ENCODE measurements at regions not wholly inside any gene's neighbourhood (a gene's known extent, or its start where the extent isn't known, plus 50 kb on each side); places are given as distances from the start of the nearest gene placed in this dataset.

DNA sequence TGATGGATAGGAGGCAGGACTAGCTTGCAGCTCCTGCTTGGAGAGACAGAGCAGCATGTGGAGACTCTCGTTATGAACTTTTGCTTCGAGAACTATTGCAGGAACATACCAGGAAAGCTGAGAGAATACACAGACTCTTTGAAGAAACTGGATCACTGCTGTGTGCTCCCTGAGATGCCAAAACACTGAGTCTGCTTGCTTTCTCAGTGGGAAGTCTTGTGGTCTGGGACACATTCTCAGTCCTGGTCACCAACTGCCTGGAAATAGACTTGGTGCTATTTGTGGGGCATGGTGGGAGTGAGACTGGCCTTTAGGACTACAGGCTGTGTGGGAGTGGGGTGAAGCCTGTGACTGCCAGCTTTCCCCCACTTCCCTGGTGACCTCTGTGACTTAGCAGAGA, 252.6 kb downstream of the MED10 start:
- TF ChIP-seq, protein P1, sequence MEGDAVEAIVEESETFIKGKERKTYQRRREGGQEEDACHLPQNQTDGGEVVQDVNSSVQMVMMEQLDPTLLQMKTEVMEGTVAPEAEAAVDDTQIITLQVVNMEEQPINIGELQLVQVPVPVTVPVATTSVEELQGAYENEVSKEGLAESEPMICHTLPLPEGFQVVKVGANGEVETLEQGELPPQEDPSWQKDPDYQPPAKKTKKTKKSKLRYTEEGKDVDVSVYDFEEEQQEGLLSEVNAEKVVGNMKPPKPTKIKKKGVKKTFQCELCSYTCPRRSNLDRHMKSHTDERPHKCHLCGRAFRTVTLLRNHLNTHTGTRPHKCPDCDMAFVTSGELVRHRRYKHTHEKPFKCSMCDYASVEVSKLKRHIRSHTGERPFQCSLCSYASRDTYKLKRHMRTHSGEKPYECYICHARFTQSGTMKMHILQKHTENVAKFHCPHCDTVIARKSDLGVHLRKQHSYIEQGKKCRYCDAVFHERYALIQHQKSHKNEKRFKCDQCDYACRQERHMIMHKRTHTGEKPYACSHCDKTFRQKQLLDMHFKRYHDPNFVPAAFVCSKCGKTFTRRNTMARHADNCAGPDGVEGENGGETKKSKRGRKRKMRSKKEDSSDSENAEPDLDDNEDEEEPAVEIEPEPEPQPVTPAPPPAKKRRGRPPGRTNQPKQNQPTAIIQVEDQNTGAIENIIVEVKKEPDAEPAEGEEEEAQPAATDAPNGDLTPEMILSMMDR (optimal IDR thresholded peaks at IDR 0.05 in 1 of 3, IDR thresholded peaks at IDR 0.05 in 1 of 3, conservative IDR thresholded peaks at IDR 0.05 in 1 of 3; ENCODE audit: extremely low read depth in 1 of 3, insufficient read depth in 2 of 3, low read length in 3 of 3): no peak
- no peak for TF ChIP-seq EZH2 (IDR thresholded peaks at IDR 0.05; ENCODE audit: low read length)

All from keratinocyte (primary cell).